Loucy (cell line): ENCODE measurements at regions not wholly inside any gene's neighbourhood (a gene's known extent, or its start where the extent isn't known, plus 50 kb on each side); places are given as distances from the start of the nearest gene placed in this dataset.

ENCODE experiments used
- CTCF ChIP-seq: fragments of 200-600 bp; sonication (generic); conservative IDR thresholded peaks from 2 replicates; pipeline ENCODE4 v1.5.1; 2014; ENCODE audit warnings: mild to moderate bottlenecking, antibody characterized with exemption, low read length
- EZH2phosphoT487 ChIP-seq: fragments of 200-600 bp; IDR thresholded peaks from 2 replicates; pipeline ENCODE4 v1.6.1; 2018; ENCODE audit warnings: antibody characterized with exemption, mild to moderate bottlenecking, moderate library complexity, borderline replicate concordance

DNA sequence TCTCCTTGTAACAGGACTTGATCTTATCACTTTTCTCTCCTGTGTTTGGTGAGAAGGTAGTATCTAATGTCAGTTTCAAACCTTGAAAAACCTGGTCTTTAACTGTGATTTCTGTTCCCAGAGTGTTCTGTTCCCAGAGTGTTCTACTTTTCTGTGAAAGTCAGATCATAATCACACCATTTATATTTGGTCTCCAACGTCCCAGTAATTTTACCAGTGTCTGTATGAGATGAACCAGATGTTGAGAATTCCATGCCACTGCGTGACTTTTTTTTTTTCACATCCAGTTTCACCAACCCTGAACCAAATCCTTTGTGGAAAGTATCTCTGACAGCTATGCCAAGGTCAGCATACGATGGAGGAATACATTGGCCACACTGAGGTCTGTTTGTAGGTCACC lies 365.2 kb downstream of the USP25 start:
- TF ChIP-seq CTCF (no peak), EZH2phosphoT487 (no peak)
